Stomach smooth muscle (tissue), 2 donors: ENCODE measurements at regions not wholly inside any gene's neighbourhood (a gene's known extent, or its start where the extent isn't known, plus 50 kb on each side); places are given as distances from the start of the nearest gene placed in this dataset.

Source experiments
- H3K27ac ChIP-seq: one replicate; pipeline ENCODE4 v1.7.0; 2013; ENCODE audit warnings: mild to moderate bottlenecking, low read length, inconsistent platforms
- H3K27me3 ChIP-seq, 2 donors: one replicate each; pipeline ENCODE4 v1.7.0; 2013; ENCODE audit warnings: low read length in 2 of 2; ENCODE audit not compliant: insufficient read depth in 2 of 2, control insufficient read depth in 1 of 2
- H3K36me3 ChIP-seq, 2 donors: one replicate each; pipeline ENCODE4 v1.7.0; 2013; ENCODE audit warnings: low read length in 2 of 2; ENCODE audit not compliant: control insufficient read depth in 2 of 2, insufficient read depth in 2 of 2
- H3K4me1 ChIP-seq: one replicate; pipeline ENCODE4 v1.7.0; 2013; ENCODE audit warnings: low read length; ENCODE audit not compliant: control insufficient read depth, insufficient read depth
- H3K4me3 ChIP-seq, 2 donors: one replicate each; pipeline ENCODE4 v1.7.0; 2013; ENCODE audit warnings: low read length in 2 of 2
- H3K9ac ChIP-seq, 2 donors: one replicate each; pipeline ENCODE4 v1.7.0; 2013; ENCODE audit warnings: low read length in 2 of 2, mild to moderate bottlenecking in 1 of 2
- H3K9me3 ChIP-seq, 2 donors: one replicate each; pipeline ENCODE4 v1.7.0; 2013; ENCODE audit warnings: low read length in 2 of 2; ENCODE audit not compliant: control insufficient read depth in 2 of 2
- donor health status: healthy.
- donor health status: Pancreatic carcinoma.

- Histone ChIP-seq H3K27ac (no peak overlapping the region), H3K9me3 (no peaks in the 10 kb centered on the region), H3K27me3 (no peaks in the 10 kb centered on the region), H3K4me1 (no peaks in the 10 kb centered on the region), H3K9ac (no peak overlapping the region), H3K36me3 (no peaks in the 10 kb centered on the region), H3K4me3 (no peak overlapping the region)
Observed at GRCh38 chr1:69215883-69216282, 351.8 kb upstream of the LRRC7 start.

GRCh38 chr1:69220672-69221071 lies 347.1 kb upstream of the LRRC7 start:
- no peaks in the 10 kb centered on the region for H3K27me3 ChIP-seq
- no peak overlapping the region for H3K9ac ChIP-seq
- H3K36me3 ChIP-seq: no peaks in the 10 kb centered on the region
- H3K9me3 ChIP-seq: no peaks in the 10 kb centered on the region
- H3K4me3 ChIP-seq: no peak overlapping the region
- H3K4me1 ChIP-seq: no peaks in the 10 kb centered on the region
- H3K27ac ChIP-seq: no peak overlapping the region

- no peak overlapping the region for H3K4me3 ChIP-seq
- no peak overlapping the region for H3K27ac ChIP-seq
Observed at GRCh38 chr1:69221524-69221923, 346.2 kb upstream of the LRRC7 start.

GRCh38 chr1:69223156-69223555 lies 344.6 kb upstream of the LRRC7 start:
- H3K9me3 ChIP-seq: no peaks in the 10 kb centered on the region
- H3K4me3 ChIP-seq: no peak overlapping the region
- H3K27ac ChIP-seq: no peak overlapping the region
- no peaks in the 10 kb centered on the region for H3K4me1 ChIP-seq
- H3K9ac ChIP-seq: no peak overlapping the region
- no peaks in the 10 kb centered on the region for H3K36me3 ChIP-seq
- H3K27me3 ChIP-seq: no peaks in the 10 kb centered on the region

More at GRCh38 chr1:69221524-69221923, 346.2 kb upstream of the LRRC7 start:
- no peaks in the 10 kb centered on the region for H3K27me3 ChIP-seq
- no peaks in the 10 kb centered on the region for H3K9me3 ChIP-seq
- H3K4me1 ChIP-seq: no peaks in the 10 kb centered on the region
- no peaks in the 10 kb centered on the region for H3K36me3 ChIP-seq
- H3K9ac ChIP-seq: no peak overlapping the region

- Histone ChIP-seq H3K36me3 (no peaks in the 10 kb centered on the region), H3K9me3 (no peaks in the 10 kb centered on the region), H3K27me3 (no peaks in the 10 kb centered on the region), H3K27ac (no peak overlapping the region), H3K4me3 (no peak overlapping the region), H3K9ac (no peak overlapping the region), H3K4me1 (no peaks in the 10 kb centered on the region)
Observed at GRCh38 chr1:69228501-69228900, 339.2 kb upstream of the LRRC7 start.

GRCh38 chr1:69230208-69230607 lies 337.5 kb upstream of the LRRC7 start:
- Histone ChIP-seq H3K27me3 (no peaks in the 10 kb centered on the region), H3K36me3 (no peaks in the 10 kb centered on the region), H3K9me3 (no peaks in the 10 kb centered on the region), H3K27ac (no peak overlapping the region), H3K4me3 (no peak overlapping the region), H3K9ac (no peak overlapping the region), H3K4me1 (no peaks in the 10 kb centered on the region)

GRCh38 chr1:69233463-69233862 lies 334.3 kb upstream of the LRRC7 start:
- H3K9ac ChIP-seq: no peak overlapping the region
- H3K36me3 ChIP-seq: no peaks in the 10 kb centered on the region
- H3K27me3 ChIP-seq: no peaks in the 10 kb centered on the region
- H3K9me3 ChIP-seq: no peaks in the 10 kb centered on the region
- no peak overlapping the region for H3K27ac ChIP-seq
- H3K4me3 ChIP-seq: no peak overlapping the region
- no peaks in the 10 kb centered on the region for H3K4me1 ChIP-seq

GRCh38 chr1:69244211-69244610 lies 323.5 kb upstream of the LRRC7 start:
- Histone ChIP-seq H3K9ac (no peak overlapping the region), H3K36me3 (no peaks in the 10 kb centered on the region), H3K4me1 (no peaks in the 10 kb centered on the region), H3K9me3 (no peaks in the 10 kb centered on the region), H3K27me3 (no peaks in the 10 kb centered on the region), H3K27ac (no peak overlapping the region), H3K4me3 (no peak overlapping the region)

GRCh38 chr1:69246109-69246508 lies 321.6 kb upstream of the LRRC7 start:
- no peak overlapping the region for H3K4me3 ChIP-seq
- no peak overlapping the region for H3K27ac ChIP-seq
- no peaks in the 10 kb centered on the region for H3K36me3 ChIP-seq
- H3K4me1 ChIP-seq: no peaks in the 10 kb centered on the region
- H3K9me3 ChIP-seq: no peaks in the 10 kb centered on the region
- no peak overlapping the region for H3K9ac ChIP-seq
- no peaks in the 10 kb centered on the region for H3K27me3 ChIP-seq

GRCh38 chr1:69246710-69247109 lies 321.0 kb upstream of the LRRC7 start:
- Histone ChIP-seq H3K27ac (no peak overlapping the region), H3K9ac (no peak overlapping the region), H3K9me3 (no peaks in the 10 kb centered on the region), H3K4me1 (no peaks in the 10 kb centered on the region), H3K36me3 (no peaks in the 10 kb centered on the region), H3K4me3 (no peak overlapping the region), H3K27me3 (no peaks in the 10 kb centered on the region)

- no peaks in the 10 kb centered on the region for H3K36me3 ChIP-seq
- no peak overlapping the region for H3K27ac ChIP-seq
- no peaks in the 10 kb centered on the region for H3K9me3 ChIP-seq
- no peak overlapping the region for H3K9ac ChIP-seq
- H3K4me1 ChIP-seq: no peaks in the 10 kb centered on the region
- no peaks in the 10 kb centered on the region for H3K27me3 ChIP-seq
- no peak overlapping the region for H3K4me3 ChIP-seq
Observed at GRCh38 chr1:69252696-69253095, 315.0 kb upstream of the LRRC7 start.

GRCh38 chr1:69256036-69256435 lies 311.7 kb upstream of the LRRC7 start:
- no peak overlapping the region for H3K27ac ChIP-seq
- no peaks in the 10 kb centered on the region for H3K4me1 ChIP-seq
- H3K36me3 ChIP-seq: no peaks in the 10 kb centered on the region
- no peak overlapping the region for H3K9ac ChIP-seq
- no peaks in the 10 kb centered on the region for H3K27me3 ChIP-seq
- no peaks in the 10 kb centered on the region for H3K9me3 ChIP-seq
- H3K4me3 ChIP-seq: no peak overlapping the region
